Sciatic nerve (tissue), 2 donors: ENCODE measurements at regions not wholly inside any gene's neighbourhood (a gene's known extent, or its start where the extent isn't known, plus 50 kb on each side); places are given as distances from the start of the nearest gene placed in this dataset.

ENCODE experiments used
- ATAC-seq: fragments of 200-7000 bp; cut with Tn5 transposase; one replicate; pipeline ENCODE4 v1.9.1; 2020; ENCODE audit warnings: mild to moderate bottlenecking, moderate library complexity
- DNase-seq: peaks from one replicate; pipeline ENCODE4 v3.0.0-alpha.2; 2020; ENCODE audit warnings: low spot score
- intact Hi-C: fragments of 100-400 bp; cut with DNase I; formaldehyde crosslinking; loops from one replicate; pipeline ENCODE4 v1.14.2; 2022
- donor health status: DM: no; HTN: no; CAD: no.
- donor health status: DM: no; HTN: no; CAD: no.

DNA sequence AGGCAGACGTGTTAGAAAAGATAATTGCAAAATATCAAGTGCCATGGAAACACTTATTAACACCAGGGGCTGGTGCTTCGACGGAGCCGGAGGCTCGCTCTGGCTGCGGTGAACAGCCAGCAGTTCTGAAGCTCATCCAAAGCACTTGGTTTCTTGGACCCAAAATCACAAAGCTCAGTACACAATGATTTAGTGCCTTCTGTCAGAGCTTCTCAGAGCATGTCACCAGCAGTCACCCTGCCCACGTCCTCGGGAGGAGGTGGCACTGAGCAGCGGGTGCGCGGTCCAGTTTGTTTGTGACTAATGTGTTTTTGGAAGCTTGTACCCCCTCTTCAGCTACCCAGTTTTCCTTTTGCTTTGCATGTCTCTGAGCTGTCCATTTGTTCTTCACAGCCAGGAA lies 58.7 kb upstream of the KIRREL3 start:
- ATAC-seq, result no peak
- intact Hi-C loops, result no loop called here

DNA sequence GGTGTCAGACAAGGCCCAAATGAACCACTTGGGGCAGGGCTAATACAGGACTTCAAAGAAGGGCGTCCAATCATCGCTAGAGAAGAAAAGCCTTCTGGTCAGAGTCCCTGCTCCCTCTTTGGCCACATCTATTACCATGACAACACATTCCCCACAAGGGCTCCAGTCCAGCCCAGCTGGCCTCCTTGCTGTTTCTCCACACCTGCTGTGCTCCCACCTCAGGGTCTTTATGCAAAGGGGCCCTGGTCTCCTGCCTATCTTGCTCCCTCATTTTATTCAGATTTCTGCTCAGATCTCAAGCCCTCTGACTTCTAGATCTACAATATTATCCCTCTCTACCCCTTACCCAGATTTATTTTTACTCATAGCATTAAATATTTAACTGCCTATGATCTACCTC lies 58.0 kb upstream of the KIRREL3 start:
- ATAC-seq (no peak), DNase-seq (no peak)
- intact Hi-C loops, result no loop called here

More for the DNA sequence above, 58.7 kb upstream of the KIRREL3 start:
- DNase-seq, result no peak

DNA sequence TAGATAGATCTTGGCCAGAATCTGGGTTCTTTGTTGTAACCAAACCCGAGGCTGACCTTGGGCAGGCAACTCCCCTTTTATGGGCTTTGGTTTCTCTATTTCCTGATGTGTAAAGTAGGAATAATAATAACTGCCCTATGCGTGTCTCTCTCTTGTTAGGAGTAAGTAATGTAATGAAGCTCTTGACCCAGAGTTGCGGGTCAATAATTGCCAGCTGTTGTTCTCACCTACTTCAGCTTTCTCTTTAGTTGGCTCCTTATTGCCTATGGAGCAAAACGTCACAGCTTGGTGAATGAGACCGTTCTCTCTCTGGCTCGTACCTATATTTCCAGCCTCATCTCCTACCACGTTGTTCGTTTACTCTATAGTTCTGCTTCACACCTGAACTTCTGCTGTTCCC lies 56.6 kb upstream of the KIRREL3 start:
- ATAC-seq (no peak), DNase-seq (no peak)
- intact Hi-C loops, result no loop called here

DNA sequence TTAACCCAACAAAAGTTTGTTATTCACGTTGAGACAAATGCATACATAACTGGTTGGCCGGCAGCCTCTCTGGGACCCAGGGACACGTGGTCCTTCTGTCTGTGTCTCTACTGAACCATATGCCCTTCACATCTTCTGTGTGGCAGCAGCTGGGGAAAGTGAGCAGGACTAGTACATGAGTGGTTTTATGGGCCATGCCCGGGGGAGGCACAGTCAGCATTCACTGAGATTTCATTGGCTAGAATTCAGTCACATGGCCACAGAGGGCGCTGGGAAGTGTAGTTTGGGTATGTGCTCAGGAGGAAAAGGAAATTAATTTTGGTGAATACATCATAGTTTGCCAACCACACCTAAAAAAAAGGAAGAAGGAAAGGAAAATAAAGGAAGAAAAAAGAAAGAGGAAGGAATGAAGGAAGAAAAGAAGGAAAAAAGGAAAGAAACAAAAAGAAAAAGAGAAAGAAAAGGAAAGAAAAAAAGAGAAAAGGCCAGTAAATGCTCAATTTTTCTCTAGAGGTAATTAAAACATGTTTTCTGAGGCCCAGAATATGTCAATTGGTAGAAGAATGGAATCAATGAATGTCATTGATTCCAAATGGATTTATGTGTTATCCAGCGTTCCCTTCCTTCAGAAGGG lies 55.9 kb upstream of the KIRREL3 start:
- intact Hi-C loops, result no loop called here
- ATAC-seq (no peak), DNase-seq (no peak)

DNA sequence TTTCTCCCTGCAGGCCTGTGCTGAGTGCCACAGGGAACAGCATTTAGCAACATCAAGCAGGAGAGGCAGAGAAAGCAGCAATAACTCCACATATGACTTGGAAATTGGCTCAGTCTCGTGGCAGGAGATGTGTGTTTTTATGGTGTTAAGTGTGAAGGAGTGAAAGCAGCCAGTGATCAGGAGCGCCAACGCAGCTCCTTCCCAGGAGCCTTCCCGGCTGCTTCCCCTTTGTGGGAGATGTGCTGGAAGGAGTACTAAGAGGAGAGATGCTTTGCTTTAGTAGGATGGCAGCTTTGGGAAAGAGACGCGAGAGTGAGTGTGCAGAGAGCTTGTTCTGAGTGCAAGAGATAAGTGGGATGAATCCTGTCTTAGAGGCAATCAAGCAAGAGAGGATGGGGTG lies 54.7 kb upstream of the KIRREL3 start:
- intact Hi-C loops, result no loop called here
- ATAC-seq (no peak), DNase-seq (no peak)

DNA sequence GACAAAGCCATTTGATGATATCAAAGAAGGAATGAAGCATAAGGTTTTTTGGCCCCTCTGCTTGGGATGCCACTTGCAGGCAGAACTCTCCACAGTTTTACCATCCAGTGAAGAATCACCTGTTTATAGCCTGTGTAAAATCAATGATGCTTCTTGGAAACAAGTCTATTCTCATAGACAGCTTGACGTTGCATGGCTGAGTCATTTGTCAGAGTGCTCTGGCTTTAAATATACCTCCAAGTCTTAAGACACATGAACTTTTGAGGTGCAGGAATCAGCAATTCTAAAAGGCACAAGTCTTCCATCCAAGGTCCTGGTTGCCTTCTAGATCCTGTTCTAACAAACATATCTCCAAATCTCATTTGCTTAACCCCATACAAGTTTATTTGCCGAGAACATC lies 53.6 kb upstream of the KIRREL3 start:
- no peak for DNase-seq
- ATAC-seq, result no peak
- intact Hi-C loops, result no loop called here

DNA sequence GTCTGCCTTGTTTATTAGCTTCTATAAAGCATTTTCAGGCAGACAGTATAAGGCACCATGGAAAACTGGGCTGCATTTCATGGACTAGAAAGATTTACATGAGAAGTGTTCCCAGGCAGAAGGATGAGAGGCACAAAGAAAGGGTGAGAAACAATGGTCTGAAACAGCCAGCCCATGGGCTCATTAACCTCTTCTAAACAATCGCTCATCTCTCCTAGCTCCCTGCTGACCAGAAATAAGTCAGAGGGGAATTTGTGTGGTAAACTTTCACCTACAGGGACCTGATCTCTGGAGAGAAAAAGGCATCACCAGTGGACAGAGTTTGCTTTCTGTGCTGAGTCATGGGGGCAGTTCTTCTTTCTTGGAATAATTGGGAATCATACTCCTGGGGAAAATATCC lies 51.8 kb upstream of the KIRREL3 start:
- intact Hi-C loops, result no loop called here
- ATAC-seq, result no peak
- no peak for DNase-seq
